ENCODE measurements at regions not wholly inside any gene's neighbourhood (a gene's known extent, or its start where the extent isn't known, plus 50 kb on each side); places are given as distances from the start of the nearest gene placed in this dataset.

GRCh38 chr22:48960576-48960975 is 867.1 kb downstream of the BRD1 start:
- peak; percentile 14 for DNase-seq (ENCODE audit: low spot score)

GRCh38 chr22:48959496-48959895 is 868.2 kb downstream of the BRD1 start:
- peak; percentile 11 for DNase-seq (ENCODE audit: low spot score)

GRCh38 chr22:48957987-48958321 is 869.7 kb downstream of the BRD1 start:
- DNase-seq (ENCODE audit: low spot score) = no peak

- DNase-seq (ENCODE audit: low spot score) = peak; percentile 37
These were observed 870.2 kb downstream of the BRD1 start for GRCh38 chr22:48957311-48957986.

GRCh38 chr22:48955351-48956311 is 872.0 kb downstream of the BRD1 start:
- peak; percentile 26 for DNase-seq (ENCODE audit: low spot score)

- DNase-seq (ENCODE audit: low spot score) = peak; percentile 37
These were observed 872.8 kb downstream of the BRD1 start for GRCh38 chr22:48954781-48955311.

GRCh38 chr22:48953830-48954229 is 873.8 kb downstream of the BRD1 start:
- DNase-seq (ENCODE audit: low spot score) = no peak

GRCh38 chr22:48953103-48953720 is 874.5 kb downstream of the BRD1 start:
- DNase-seq (ENCODE audit: low spot score) = no peak

GRCh38 chr22:48952256-48953102 is 875.2 kb downstream of the BRD1 start:
- DNase-seq (ENCODE audit: low spot score) = peak; percentile 22

- peak; percentile 21 for DNase-seq (ENCODE audit: low spot score)
These were observed 875.8 kb downstream of the BRD1 start for GRCh38 chr22:48951836-48952235.

GRCh38 chr22:48950151-48950915 is 877.3 kb downstream of the BRD1 start:
- peak; percentile 41 for DNase-seq (ENCODE audit: low spot score)

GRCh38 chr22:48949375-48950149 is 878.1 kb downstream of the BRD1 start:
- DNase-seq (ENCODE audit: low spot score) = peak; percentile 29

- peak; percentile 20 for DNase-seq (ENCODE audit: low spot score)
These were observed 879.0 kb downstream of the BRD1 start for GRCh38 chr22:48948575-48949170.

- DNase-seq (ENCODE audit: low spot score) = no peak
These were observed 880.0 kb downstream of the BRD1 start for GRCh38 chr22:48947636-48948035.

- DNase-seq (ENCODE audit: low spot score) = peak; percentile 32
These were observed 881.8 kb downstream of the BRD1 start for GRCh38 chr22:48945621-48946458.

- DNase-seq (ENCODE audit: low spot score) = peak; percentile 31
These were observed 882.7 kb downstream of the BRD1 start for GRCh38 chr22:48944751-48945620.

- peak; percentile 21 for DNase-seq (ENCODE audit: low spot score)
These were observed 883.3 kb downstream of the BRD1 start for GRCh38 chr22:48944433-48944750.
